Activated naive CD4-positive, alpha-beta T cell treated with anti-CD3 and anti-CD28 coated beads, Interleukin-2, amount 10 ng/mL, durations not matched to agents 7 days and 5 days (primary cell): ENCODE measurements at regions not wholly inside any gene's neighbourhood (a gene's known extent, or its start where the extent isn't known, plus 50 kb on each side); places are given as distances from the start of the nearest gene placed in this dataset.
"Not testable (repeated sequence)": the region's sequence is repeated elsewhere in the genome, so short reads cannot be mapped to it uniquely, and the experiment has no call there.

Source experiments
- CTCF ChIA-PET: fragments of 350-600 bp; sonication (Branson Sonifier 250); formaldehyde crosslinking; loops from one replicate; lab custom pipeline; 2021; ENCODE audit warnings: antibody characterized with exemption; lab: Charles Lee
- DNase-seq: peaks from one replicate; pipeline ENCODE4 v3.0.0-alpha.2; 2020
- H3K27ac Mint-ChIP-seq: one replicate; pipeline ENCODE4 v1.8.0; 2021; ENCODE audit warnings: mild to moderate bottlenecking, moderate library complexity, mixed read lengths
- H3K27me3 Mint-ChIP-seq: one replicate; pipeline ENCODE4 v1.8.0; 2021; ENCODE audit warnings: mild to moderate bottlenecking, mixed read lengths
- H3K36me3 Mint-ChIP-seq: one replicate; pipeline ENCODE4 v1.8.0; 2021; ENCODE audit warnings: mixed read lengths
- H3K4me1 Mint-ChIP-seq: one replicate; pipeline ENCODE4 v1.8.0; 2021; ENCODE audit warnings: mixed read lengths
- H3K4me3 Mint-ChIP-seq: one replicate; pipeline ENCODE4 v1.8.0; 2021; ENCODE audit warnings: mild to moderate bottlenecking, moderate library complexity, mixed read lengths
- H3K9me3 Mint-ChIP-seq: one replicate; pipeline ENCODE4 v1.8.0; 2021; ENCODE audit warnings: mixed read lengths

GRCh38 chr6:144365271-144365670 lies 80.1 kb downstream of the UTRN start:
- CTCF ChIA-PET = no interaction called here
- Mint-ChIP-seq H3K4me1 (peaks cover 26% of the 10 kb centered on the region), H3K9me3 (peaks cover 5% of the 10 kb centered on the region), H3K36me3 (peaks cover 53% of the 10 kb centered on the region), H3K27ac (no peak overlapping the region), H3K27me3 (no peaks in the 10 kb centered on the region), H3K4me3 (no peak overlapping the region)
- no peak for DNase-seq

DNA sequence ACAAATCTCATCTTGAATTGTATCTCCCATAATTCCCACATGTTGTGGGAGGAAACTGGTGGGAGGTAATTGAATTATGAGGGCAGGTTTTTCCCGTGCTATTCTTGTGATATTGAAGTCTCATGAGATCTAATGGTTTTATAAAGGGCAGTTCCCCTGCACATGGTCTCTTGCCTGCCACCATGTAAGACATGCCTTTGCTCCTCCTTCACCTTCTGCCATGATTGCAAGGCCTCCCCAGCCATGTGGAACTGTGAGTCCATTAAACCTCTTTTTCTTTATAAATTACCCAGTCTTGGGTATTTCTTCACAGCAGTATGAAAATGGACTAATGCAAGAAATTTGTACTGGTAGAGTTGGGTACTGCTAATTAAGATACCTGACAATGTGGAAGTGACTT lies 84.6 kb downstream of the UTRN start:
- H3K27me3 Mint-ChIP-seq, DNase-seq, H3K27ac Mint-ChIP-seq, H3K9me3 Mint-ChIP-seq, H3K4me1 Mint-ChIP-seq, CTCF ChIA-PET, H3K4me3 Mint-ChIP-seq: not testable (repeated sequence)
- H3K36me3 Mint-ChIP-seq = peaks cover 54% of the 10 kb centered on the region

DNA sequence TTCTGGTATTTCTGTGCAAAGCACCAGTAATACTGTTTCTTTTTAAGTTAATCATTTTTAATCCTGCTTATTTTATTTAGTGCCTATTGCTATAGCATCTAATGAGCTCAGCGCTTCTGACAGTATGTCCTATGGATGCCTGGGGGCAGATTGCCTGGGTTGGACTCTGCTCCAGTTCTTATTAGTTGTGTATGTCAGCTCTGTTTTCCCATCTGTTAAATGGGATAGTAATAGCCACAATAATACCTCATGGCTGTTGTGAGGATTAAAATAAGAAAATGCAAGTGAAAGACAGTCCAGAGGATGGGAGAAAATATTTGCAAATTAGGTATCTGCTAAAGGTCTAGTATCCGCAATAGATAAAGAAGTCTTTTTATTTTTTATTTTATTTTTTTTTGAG lies 87.0 kb downstream of the UTRN start:
- Mint-ChIP-seq H3K27ac (no peak overlapping the region), H3K4me1 (peaks cover 2% of the 10 kb centered on the region), H3K4me3 (no peak overlapping the region), H3K27me3 (no peaks in the 10 kb centered on the region), H3K36me3 (peaks cover 50% of the 10 kb centered on the region), H3K9me3 (peaks cover 7% of the 10 kb centered on the region)
- DNase-seq = no peak
- CTCF ChIA-PET = no interaction called here

GRCh38 chr6:144372611-144373594 lies 87.8 kb downstream of the UTRN start:
- no peak overlapping the region for H3K27ac Mint-ChIP-seq
- H3K9me3 Mint-ChIP-seq = peaks cover 7% of the 10 kb centered on the region
- peaks cover 56% of the 10 kb centered on the region for H3K36me3 Mint-ChIP-seq
- H3K27me3 Mint-ChIP-seq = no peaks in the 10 kb centered on the region
- CTCF ChIA-PET = no interaction called here
- peaks cover 6% of the 10 kb centered on the region for H3K4me1 Mint-ChIP-seq
- no peak overlapping the region for H3K4me3 Mint-ChIP-seq
- no peak for DNase-seq

- CTCF ChIA-PET, H3K27me3 Mint-ChIP-seq, H3K4me3 Mint-ChIP-seq, H3K9me3 Mint-ChIP-seq, DNase-seq, H3K27ac Mint-ChIP-seq: not testable (repeated sequence)
- peaks cover 56% of the 10 kb centered on the region for H3K36me3 Mint-ChIP-seq
- peaks cover 12% of the 10 kb centered on the region for H3K4me1 Mint-ChIP-seq
These were observed 89.4 kb downstream of the UTRN start for GRCh38 chr6:144374525-144374924.

DNA sequence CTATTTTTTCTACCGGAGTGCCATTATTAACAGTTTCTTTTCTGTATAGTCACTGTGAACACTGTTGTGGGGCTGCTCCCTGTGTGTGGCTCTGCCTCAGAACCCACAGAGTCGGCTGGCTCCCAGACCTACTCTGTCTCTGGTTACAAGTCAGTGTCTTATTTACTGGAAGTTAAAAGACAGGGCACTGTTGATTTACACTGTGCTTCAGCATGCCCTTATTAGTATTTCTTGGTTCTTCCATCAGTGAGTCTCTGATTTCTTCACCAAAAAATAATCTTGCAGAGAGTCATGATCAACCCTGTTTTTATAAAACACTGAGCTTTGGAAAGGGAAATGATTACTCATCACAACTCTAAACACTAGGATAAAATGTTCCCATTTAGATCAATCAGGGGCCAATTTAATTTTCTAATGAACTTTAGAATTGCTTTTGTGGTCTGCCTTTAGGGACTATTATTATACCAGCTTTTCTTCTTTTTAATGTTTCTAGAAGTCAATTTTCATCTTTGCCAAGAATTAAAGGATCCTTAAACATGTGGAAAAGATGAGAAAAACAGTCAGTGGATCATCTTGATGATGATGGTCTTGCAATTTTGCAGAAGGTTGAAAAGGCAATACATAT lies 92.6 kb downstream of the UTRN start:
- no peak overlapping the region for H3K27ac Mint-ChIP-seq
- peaks cover 18% of the 10 kb centered on the region for H3K9me3 Mint-ChIP-seq
- CTCF ChIA-PET = no interaction called here
- no peak for DNase-seq
- no peaks in the 10 kb centered on the region for H3K27me3 Mint-ChIP-seq
- peaks cover 59% of the 10 kb centered on the region for H3K36me3 Mint-ChIP-seq
- H3K4me1 Mint-ChIP-seq = peaks cover 15% of the 10 kb centered on the region
- H3K4me3 Mint-ChIP-seq = no peak overlapping the region

- H3K36me3 Mint-ChIP-seq = peaks cover 53% of the 10 kb centered on the region
- H3K9me3 Mint-ChIP-seq = peaks cover 18% of the 10 kb centered on the region
- H3K4me1 Mint-ChIP-seq = peaks cover 16% of the 10 kb centered on the region
- H3K4me3 Mint-ChIP-seq = no peak overlapping the region
- DNase-seq = no peak
- H3K27ac Mint-ChIP-seq = no peak overlapping the region
- CTCF ChIA-PET = no interaction called here
- H3K27me3 Mint-ChIP-seq = no peaks in the 10 kb centered on the region
These were observed 93.3 kb downstream of the UTRN start for GRCh38 chr6:144378437-144378836.

DNA sequence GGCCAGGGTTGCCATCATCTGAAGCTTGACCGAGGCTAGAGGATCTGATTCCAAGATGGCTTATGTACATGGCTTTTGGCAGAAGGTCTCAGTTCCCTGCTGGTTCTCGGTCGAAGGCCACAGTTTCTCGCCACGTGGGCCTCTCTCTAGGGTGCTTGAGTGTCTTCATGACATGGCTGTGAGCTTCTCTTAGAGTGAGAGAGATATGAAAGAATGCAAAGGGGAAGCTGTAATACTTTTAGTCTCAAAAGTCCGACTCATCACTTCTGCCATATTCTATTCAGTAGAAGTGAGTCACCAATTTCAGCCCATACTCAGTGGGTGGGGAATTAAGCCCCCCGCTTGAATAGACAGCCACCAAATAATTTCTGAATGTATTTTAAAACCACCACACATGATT lies 94.2 kb downstream of the UTRN start:
- Mint-ChIP-seq H3K9me3 (peaks cover 18% of the 10 kb centered on the region), H3K27me3 (no peaks in the 10 kb centered on the region), H3K4me1 (peaks cover 18% of the 10 kb centered on the region), H3K36me3 (peaks cover 55% of the 10 kb centered on the region), H3K4me3 (no peak overlapping the region), H3K27ac (no peak overlapping the region)
- CTCF ChIA-PET = no interaction called here
- no peak for DNase-seq

- H3K27me3 Mint-ChIP-seq, CTCF ChIA-PET, DNase-seq, H3K4me3 Mint-ChIP-seq, H3K27ac Mint-ChIP-seq: not testable (repeated sequence)
- H3K4me1 Mint-ChIP-seq = peaks cover 19% of the 10 kb centered on the region
- H3K36me3 Mint-ChIP-seq = peaks cover 60% of the 10 kb centered on the region
- peaks cover 18% of the 10 kb centered on the region for H3K9me3 Mint-ChIP-seq
These were observed 96.4 kb downstream of the UTRN start for GRCh38 chr6:144381499-144381898.

- peaks cover 13% of the 10 kb centered on the region for H3K4me1 Mint-ChIP-seq
- CTCF ChIA-PET = no interaction called here
- no peak overlapping the region for H3K4me3 Mint-ChIP-seq
- no peak for DNase-seq
- H3K9me3 Mint-ChIP-seq = peaks cover 18% of the 10 kb centered on the region
- H3K36me3 Mint-ChIP-seq = peaks cover 58% of the 10 kb centered on the region
- no peaks in the 10 kb centered on the region for H3K27me3 Mint-ChIP-seq
- no peak overlapping the region for H3K27ac Mint-ChIP-seq
These were observed 98.2 kb downstream of the UTRN start for GRCh38 chr6:144383336-144383735.

- Mint-ChIP-seq H3K4me1 (peaks cover 9% of the 10 kb centered on the region), H3K4me3 (no peak overlapping the region), H3K9me3 (peaks cover 18% of the 10 kb centered on the region), H3K27ac (no peak overlapping the region), H3K36me3 (peaks cover 57% of the 10 kb centered on the region), H3K27me3 (no peaks in the 10 kb centered on the region)
- DNase-seq = no peak
- CTCF ChIA-PET = no interaction called here
These were observed 99.3 kb downstream of the UTRN start for GRCh38 chr6:144384427-144384826.

GRCh38 chr6:144389474-144389873 lies 104.3 kb downstream of the UTRN start:
- H3K27me3 Mint-ChIP-seq, H3K27ac Mint-ChIP-seq, H3K4me3 Mint-ChIP-seq, CTCF ChIA-PET, DNase-seq, H3K9me3 Mint-ChIP-seq: not testable (repeated sequence)
- Mint-ChIP-seq H3K36me3 (peaks cover 42% of the 10 kb centered on the region), H3K4me1 (peaks cover 10% of the 10 kb centered on the region)

- H3K9me3 Mint-ChIP-seq = peaks cover 6% of the 10 kb centered on the region
- CTCF ChIA-PET = no interaction called here
- DNase-seq = no peak
- H3K36me3 Mint-ChIP-seq = peaks cover 36% of the 10 kb centered on the region
- H3K27ac Mint-ChIP-seq = no peak overlapping the region
- peaks cover 8% of the 10 kb centered on the region for H3K4me1 Mint-ChIP-seq
- no peaks in the 10 kb centered on the region for H3K27me3 Mint-ChIP-seq
- no peak overlapping the region for H3K4me3 Mint-ChIP-seq
These were observed 105.1 kb downstream of the UTRN start for GRCh38 chr6:144390202-144390601.

DNA sequence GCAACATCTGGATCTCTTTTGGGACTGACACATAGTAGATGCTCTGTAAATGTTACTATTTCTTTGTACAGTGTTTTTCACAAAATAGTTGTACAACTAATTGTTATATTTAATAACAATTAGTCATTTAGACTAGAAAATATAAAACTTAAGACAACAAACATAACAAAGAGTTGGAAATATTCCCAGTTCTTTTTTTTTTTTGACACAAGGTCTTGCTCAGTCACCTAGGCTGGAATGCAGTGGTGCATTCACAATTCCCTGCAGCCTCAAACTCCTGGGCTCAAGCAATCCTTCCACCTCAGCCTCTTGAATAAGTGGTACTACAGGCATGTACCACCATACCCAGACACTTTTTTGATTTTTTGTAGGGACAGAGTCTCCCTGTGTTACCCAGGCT lies 105.8 kb downstream of the UTRN start:
- H3K27ac Mint-ChIP-seq = no peak overlapping the region
- no peak overlapping the region for H3K4me3 Mint-ChIP-seq
- peaks cover 37% of the 10 kb centered on the region for H3K36me3 Mint-ChIP-seq
- H3K9me3 Mint-ChIP-seq = peaks cover 6% of the 10 kb centered on the region
- CTCF ChIA-PET = no interaction called here
- no peaks in the 10 kb centered on the region for H3K27me3 Mint-ChIP-seq
- no peak for DNase-seq
- peaks cover 8% of the 10 kb centered on the region for H3K4me1 Mint-ChIP-seq

GRCh38 chr6:144392536-144392935 lies 107.4 kb downstream of the UTRN start:
- no peak for DNase-seq
- H3K27ac Mint-ChIP-seq = no peak overlapping the region
- CTCF ChIA-PET = no interaction called here
- peaks cover 11% of the 10 kb centered on the region for H3K9me3 Mint-ChIP-seq
- peaks cover 8% of the 10 kb centered on the region for H3K4me1 Mint-ChIP-seq
- no peaks in the 10 kb centered on the region for H3K27me3 Mint-ChIP-seq
- peaks cover 44% of the 10 kb centered on the region for H3K36me3 Mint-ChIP-seq
- H3K4me3 Mint-ChIP-seq = no peak overlapping the region
